GM18517 (cell line): ENCODE measurements at regions not wholly inside any gene's neighbourhood (a gene's known extent, or its start where the extent isn't known, plus 50 kb on each side); places are given as distances from the start of the nearest gene placed in this dataset.

Source experiments
- ATAC-seq: cut with Tn5 transposase; IDR thresholded peaks from one replicate; pipeline ENCODE4 v1.9.1; 2021; ENCODE audit warnings: mild to moderate bottlenecking, moderate library complexity; ENCODE audit not compliant: unreplicated experiment

- peak; percentile 57 for ATAC-seq
Observed at GRCh38 chr18:68623342-68623741, 91.6 kb downstream of the TMX3 start.

GRCh38 chr18:68611311-68611710 is 103.6 kb downstream of the TMX3 start:
- no peak for ATAC-seq

- ATAC-seq: no peak
Observed at GRCh38 chr18:68608851-68609490, 105.9 kb downstream of the TMX3 start.

GRCh38 chr18:68607852-68608251 is 107.1 kb downstream of the TMX3 start:
- ATAC-seq: no peak

- no peak for ATAC-seq
Observed at GRCh38 chr18:68604256-68604655, 110.7 kb downstream of the TMX3 start.

- no peak for ATAC-seq
Observed at GRCh38 chr18:68596016-68596415, 118.9 kb downstream of the TMX3 start.

- no peak for ATAC-seq
Observed at GRCh38 chr18:68588169-68588568, 126.7 kb downstream of the TMX3 start.

- ATAC-seq: no peak
Observed at GRCh38 chr18:68583685-68584084, 131.2 kb downstream of the TMX3 start.

- no peak for ATAC-seq
Observed at GRCh38 chr18:68574311-68574710, 140.6 kb downstream of the TMX3 start.

- no peak for ATAC-seq
Observed at GRCh38 chr18:68569936-68570335, 145.0 kb downstream of the TMX3 start.

- ATAC-seq: no peak
Observed at GRCh38 chr18:68568364-68569155, 146.3 kb downstream of the TMX3 start.

- ATAC-seq: no peak
Observed at GRCh38 chr18:68566991-68567390, 147.9 kb downstream of the TMX3 start.

- ATAC-seq: no peak
Observed at GRCh38 chr18:68564961-68565360, 149.9 kb downstream of the TMX3 start.

- no peak for ATAC-seq
Observed at GRCh38 chr18:68564351-68564750, 150.6 kb downstream of the TMX3 start.

GRCh38 chr18:68560128-68560527 is 154.8 kb downstream of the TMX3 start:
- no peak for ATAC-seq

- no peak for ATAC-seq
Observed at GRCh38 chr18:68557183-68557582, 157.7 kb downstream of the TMX3 start.

GRCh38 chr18:68555879-68556301 is 159.0 kb downstream of the TMX3 start:
- no peak for ATAC-seq

- no peak for ATAC-seq
Observed at GRCh38 chr18:68548904-68549870, 165.7 kb downstream of the TMX3 start.

GRCh38 chr18:68543344-68543743 is 171.6 kb downstream of the TMX3 start:
- no peak for ATAC-seq

GRCh38 chr18:68542846-68543245 is 172.1 kb downstream of the TMX3 start:
- ATAC-seq: no peak

GRCh38 chr18:68533641-68534040 is 181.3 kb downstream of the TMX3 start:
- no peak for ATAC-seq
